ENCODE measurements at regions not wholly inside any gene's neighbourhood (a gene's known extent, or its start where the extent isn't known, plus 50 kb on each side); places are given as distances from the start of the nearest gene placed in this dataset.

GRCh38 chr1:25022361-25023189 lies 92.5 kb upstream of the RUNX3 start:
- peak overlapping the region; percentile 65 for H3K27ac ChIP-seq
- no peaks in the 10 kb centered on the region for H3K9me2 ChIP-seq (replicated peaks; ENCODE audit: insufficient read depth)
- WGBS (ENCODE audit: low lambda C conversion rate, missing lambda C conversion rate) = 37% methylated on average over 17 of the region's 20 CpGs
- TF ChIP-seq, protein P1, sequence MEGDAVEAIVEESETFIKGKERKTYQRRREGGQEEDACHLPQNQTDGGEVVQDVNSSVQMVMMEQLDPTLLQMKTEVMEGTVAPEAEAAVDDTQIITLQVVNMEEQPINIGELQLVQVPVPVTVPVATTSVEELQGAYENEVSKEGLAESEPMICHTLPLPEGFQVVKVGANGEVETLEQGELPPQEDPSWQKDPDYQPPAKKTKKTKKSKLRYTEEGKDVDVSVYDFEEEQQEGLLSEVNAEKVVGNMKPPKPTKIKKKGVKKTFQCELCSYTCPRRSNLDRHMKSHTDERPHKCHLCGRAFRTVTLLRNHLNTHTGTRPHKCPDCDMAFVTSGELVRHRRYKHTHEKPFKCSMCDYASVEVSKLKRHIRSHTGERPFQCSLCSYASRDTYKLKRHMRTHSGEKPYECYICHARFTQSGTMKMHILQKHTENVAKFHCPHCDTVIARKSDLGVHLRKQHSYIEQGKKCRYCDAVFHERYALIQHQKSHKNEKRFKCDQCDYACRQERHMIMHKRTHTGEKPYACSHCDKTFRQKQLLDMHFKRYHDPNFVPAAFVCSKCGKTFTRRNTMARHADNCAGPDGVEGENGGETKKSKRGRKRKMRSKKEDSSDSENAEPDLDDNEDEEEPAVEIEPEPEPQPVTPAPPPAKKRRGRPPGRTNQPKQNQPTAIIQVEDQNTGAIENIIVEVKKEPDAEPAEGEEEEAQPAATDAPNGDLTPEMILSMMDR (IDR thresholded peaks at IDR 0.05; ENCODE audit: poor library complexity) = no peak
- TF ChIP-seq EZH2phosphoT487 (IDR thresholded peaks at IDR 0.05; ENCODE audit: low read depth, severe bottlenecking, unreplicated experiment) = no peak
- no peak for TF ChIP-seq EZH2 (IDR thresholded peaks at IDR 0.05; ENCODE audit: borderline replicate concordance)
- H3K9me3 ChIP-seq (ENCODE audit: low read depth) = no peaks in the 10 kb centered on the region
- no peaks in the 10 kb centered on the region for H3K79me2 ChIP-seq
- no peaks in the 10 kb centered on the region for H4K20me1 ChIP-seq (ENCODE audit: insufficient read depth, poor library complexity, severe bottlenecking)
- H2AFZ ChIP-seq = no peak overlapping the region
- no peak overlapping the region for H3K4me3 ChIP-seq
- no peak overlapping the region for H3K4me2 ChIP-seq
- no peaks in the 10 kb centered on the region for H3K27me3 ChIP-seq
- no peaks in the 10 kb centered on the region for H3K36me3 ChIP-seq (replicated peaks; ENCODE audit: insufficient read depth, low read depth)
- H3K4me1 ChIP-seq (ENCODE audit: insufficient read depth) = no peaks in the 10 kb centered on the region
- peak; percentile 78 for DNase-seq (ENCODE audit: low spot score)

DNA sequence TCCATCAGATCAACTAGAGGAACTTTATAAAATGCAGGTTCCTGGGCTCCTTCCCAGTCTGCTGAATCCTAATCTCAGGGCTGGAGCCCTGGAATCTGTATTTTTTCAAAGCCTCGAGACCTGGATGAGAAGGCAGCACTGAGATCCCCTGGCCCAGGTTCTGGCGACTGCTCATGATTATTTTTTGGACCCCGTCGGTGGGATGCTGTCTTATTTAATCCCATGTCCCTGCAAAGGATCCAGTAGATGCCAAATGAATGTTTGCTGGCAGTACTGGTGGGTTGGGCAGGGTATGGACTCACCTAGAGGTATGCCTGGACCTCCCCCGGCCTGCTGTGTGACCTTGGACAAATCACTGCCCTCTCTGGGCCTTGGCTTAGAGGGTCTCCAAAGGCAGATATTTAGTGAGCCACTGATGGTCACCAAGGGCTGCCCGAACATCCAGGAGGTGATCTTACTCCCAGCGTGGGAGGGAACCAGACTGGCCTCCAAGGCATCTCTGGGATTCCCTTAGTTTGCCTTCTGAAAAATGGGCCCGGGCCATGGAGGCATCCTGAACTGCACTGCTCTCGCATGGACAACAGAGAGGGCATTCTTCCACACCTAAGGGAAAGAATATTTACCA lies 91.6 kb upstream of the RUNX3 start:
- no peak overlapping the region for H3K4me2 ChIP-seq
- TF ChIP-seq EZH2 (IDR thresholded peaks at IDR 0.05; ENCODE audit: borderline replicate concordance) = no peak
- TF ChIP-seq EZH2phosphoT487 (IDR thresholded peaks at IDR 0.05; ENCODE audit: low read depth, severe bottlenecking, unreplicated experiment) = no peak
- TF ChIP-seq, protein P1 (IDR thresholded peaks at IDR 0.05; ENCODE audit: poor library complexity) = no peak
- no peaks in the 10 kb centered on the region for H3K36me3 ChIP-seq (replicated peaks; ENCODE audit: insufficient read depth, low read depth)
- no peak for DNase-seq (ENCODE audit: low spot score)
- no peak overlapping the region for H3K27ac ChIP-seq
- no peaks in the 10 kb centered on the region for H4K20me1 ChIP-seq (ENCODE audit: insufficient read depth, poor library complexity, severe bottlenecking)
- H3K27me3 ChIP-seq = no peaks in the 10 kb centered on the region
- H3K9me3 ChIP-seq (ENCODE audit: low read depth) = no peaks in the 10 kb centered on the region
- no peaks in the 10 kb centered on the region for H3K79me2 ChIP-seq
- 95% methylated on average over 9 of the region's 9 CpGs for WGBS (ENCODE audit: low lambda C conversion rate, missing lambda C conversion rate)
- no peaks in the 10 kb centered on the region for H3K4me1 ChIP-seq (ENCODE audit: insufficient read depth)
- no peak overlapping the region for H3K4me3 ChIP-seq
- H2AFZ ChIP-seq = no peak overlapping the region
- no peaks in the 10 kb centered on the region for H3K9me2 ChIP-seq (replicated peaks; ENCODE audit: insufficient read depth)

- no peaks in the 10 kb centered on the region for H3K27me3 ChIP-seq
- H2AFZ ChIP-seq = no peak overlapping the region
- no peak overlapping the region for H3K4me2 ChIP-seq
- no peak for TF ChIP-seq EZH2phosphoT487 (IDR thresholded peaks at IDR 0.05; ENCODE audit: low read depth, severe bottlenecking, unreplicated experiment)
- TF ChIP-seq, protein P1 (IDR thresholded peaks at IDR 0.05; ENCODE audit: poor library complexity) = no peak
- TF ChIP-seq EZH2 (IDR thresholded peaks at IDR 0.05; ENCODE audit: borderline replicate concordance) = no peak
- H3K9me2 ChIP-seq (replicated peaks; ENCODE audit: insufficient read depth) = no peaks in the 10 kb centered on the region
- no peak overlapping the region for H3K4me3 ChIP-seq
- H3K36me3 ChIP-seq (replicated peaks; ENCODE audit: insufficient read depth, low read depth) = no peaks in the 10 kb centered on the region
- H3K9me3 ChIP-seq (ENCODE audit: low read depth) = no peaks in the 10 kb centered on the region
- no peak for DNase-seq (ENCODE audit: low spot score)
- no peaks in the 10 kb centered on the region for H3K79me2 ChIP-seq
- WGBS (ENCODE audit: low lambda C conversion rate, missing lambda C conversion rate) = 88% methylated on average over 21 of the region's 22 CpGs
- no peaks in the 10 kb centered on the region for H4K20me1 ChIP-seq (ENCODE audit: insufficient read depth, poor library complexity, severe bottlenecking)
- H3K4me1 ChIP-seq (ENCODE audit: insufficient read depth) = no peaks in the 10 kb centered on the region
- H3K27ac ChIP-seq = no peak overlapping the region
Measured at GRCh38 chr1:25020851-25021590, 90.9 kb upstream of the RUNX3 start.
